Duodenal mucosa (tissue), 2 donors: ENCODE measurements at regions not wholly inside any gene's neighbourhood (a gene's known extent, or its start where the extent isn't known, plus 50 kb on each side); places are given as distances from the start of the nearest gene placed in this dataset.

ENCODE experiments used
- H3K27ac ChIP-seq: one replicate; pipeline ENCODE4 v1.7.0; 2013; ENCODE audit warnings: low read depth, low read length
- H3K27me3 ChIP-seq, 2 donors: one replicate each; pipeline ENCODE4 v1.7.0; 2013; ENCODE audit warnings: low read length in 2 of 2, control low read depth in 1 of 2; ENCODE audit not compliant: insufficient read depth in 2 of 2, control insufficient read depth in 1 of 2
- H3K36me3 ChIP-seq, 2 donors: one replicate each; pipeline ENCODE4 v1.7.0; 2013; ENCODE audit warnings: low read length in 2 of 2, control low read depth in 1 of 2; ENCODE audit not compliant: insufficient read depth in 2 of 2, control insufficient read depth in 1 of 2
- H3K4me1 ChIP-seq, 2 donors: one replicate each; pipeline ENCODE4 v1.7.0; 2013; ENCODE audit warnings: low read length in 2 of 2, control low read depth in 1 of 2; ENCODE audit not compliant: insufficient read depth in 2 of 2, control insufficient read depth in 1 of 2
- H3K4me3 ChIP-seq, 2 donors: one replicate each; pipeline ENCODE4 v1.7.0; 2013; ENCODE audit warnings: low read length in 2 of 2, low read depth in 1 of 2
- H3K9ac ChIP-seq, 2 donors: one replicate each; pipeline ENCODE4 v1.7.0; 2013; ENCODE audit warnings: low read length in 2 of 2, low read depth in 1 of 2
- H3K9me3 ChIP-seq, 2 donors: one replicate each; pipeline ENCODE4 v1.7.0; 2013; ENCODE audit warnings: low read length in 2 of 2, control low read depth in 1 of 2; ENCODE audit not compliant: control insufficient read depth in 1 of 2

- H3K27ac ChIP-seq = no peak overlapping the region
- no peak overlapping the region for H3K9ac ChIP-seq
Measured at GRCh38 chr10:88092973-88093372, 229.5 kb downstream of the PTEN start.

GRCh38 chr10:88094795-88095194 is 231.4 kb downstream of the PTEN start:
- Histone ChIP-seq H3K4me3 (no peak overlapping the region), H3K4me1 (peaks cover 3% of the 10 kb centered on the region in 2 donors), H3K9ac (no peak overlapping the region), H3K27ac (no peak overlapping the region), H3K36me3 (no peaks in the 10 kb centered on the region), H3K9me3 (no peaks in the 10 kb centered on the region), H3K27me3 (no peaks in the 10 kb centered on the region)

More at GRCh38 chr10:88092973-88093372, 229.5 kb downstream of the PTEN start:
- H3K27me3 ChIP-seq = no peaks in the 10 kb centered on the region
- peaks cover 3% of the 10 kb centered on the region in 2 donors for H3K4me1 ChIP-seq
- no peak overlapping the region for H3K4me3 ChIP-seq
- H3K36me3 ChIP-seq = no peaks in the 10 kb centered on the region
- H3K9me3 ChIP-seq = no peaks in the 10 kb centered on the region

- Histone ChIP-seq H3K27me3 (no peaks in the 10 kb centered on the region), H3K36me3 (no peaks in the 10 kb centered on the region), H3K27ac (no peak overlapping the region), H3K4me3 (no peak overlapping the region), H3K9me3 (no peaks in the 10 kb centered on the region), H3K4me1 (peaks cover 3% of the 10 kb centered on the region in 2 donors), H3K9ac (no peak overlapping the region)
Measured at GRCh38 chr10:88095223-88095721, 231.8 kb downstream of the PTEN start.

DNA sequence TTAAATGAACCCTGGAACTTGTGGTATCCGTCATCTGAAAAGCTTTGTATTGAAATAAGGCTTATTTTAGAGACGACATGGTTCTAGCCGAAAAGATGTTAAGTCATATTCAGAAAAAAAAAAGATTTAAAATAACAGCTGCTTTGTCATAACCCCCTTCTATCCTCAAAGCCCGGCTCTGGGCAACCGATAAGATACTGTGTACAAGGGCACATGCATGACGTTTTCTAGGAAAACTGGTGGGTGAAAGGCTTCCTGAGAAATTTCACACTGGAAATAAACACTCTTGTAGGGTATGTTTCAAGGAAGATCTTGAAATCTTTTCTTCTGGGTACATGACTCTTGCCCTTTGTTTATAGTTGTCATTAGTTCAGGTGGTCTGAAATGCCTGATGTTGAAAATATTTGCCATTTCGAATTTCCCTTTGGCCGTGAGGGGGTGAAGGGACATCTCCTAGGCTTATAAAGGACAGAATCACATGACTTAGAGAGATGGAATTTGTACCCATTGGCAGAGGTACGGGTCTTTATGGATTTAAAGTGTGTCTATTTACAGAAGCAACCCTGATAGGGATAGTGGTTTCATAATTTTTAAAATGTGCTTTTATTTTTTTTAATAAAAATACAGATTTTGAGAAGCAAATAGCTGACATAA is 232.5 kb downstream of the PTEN start:
- no peak overlapping the region for H3K27ac ChIP-seq

GRCh38 chr10:88097092-88097516 is 233.7 kb downstream of the PTEN start:
- no peak overlapping the region for H3K4me3 ChIP-seq
- H3K36me3 ChIP-seq = no peaks in the 10 kb centered on the region
- no peak overlapping the region for H3K27ac ChIP-seq
- no peaks in the 10 kb centered on the region for H3K9me3 ChIP-seq
- H3K9ac ChIP-seq = no peak overlapping the region
- no peaks in the 10 kb centered on the region for H3K27me3 ChIP-seq
- H3K4me1 ChIP-seq = peaks cover 0 to 3% of the 10 kb centered on the region in 2 donors

More for the DNA sequence above, 232.5 kb downstream of the PTEN start:
- Histone ChIP-seq H3K9ac (no peak overlapping the region), H3K4me3 (no peak overlapping the region), H3K36me3 (no peaks in the 10 kb centered on the region), H3K4me1 (peaks cover 3% of the 10 kb centered on the region in 2 donors), H3K27me3 (no peaks in the 10 kb centered on the region), H3K9me3 (no peaks in the 10 kb centered on the region)

DNA sequence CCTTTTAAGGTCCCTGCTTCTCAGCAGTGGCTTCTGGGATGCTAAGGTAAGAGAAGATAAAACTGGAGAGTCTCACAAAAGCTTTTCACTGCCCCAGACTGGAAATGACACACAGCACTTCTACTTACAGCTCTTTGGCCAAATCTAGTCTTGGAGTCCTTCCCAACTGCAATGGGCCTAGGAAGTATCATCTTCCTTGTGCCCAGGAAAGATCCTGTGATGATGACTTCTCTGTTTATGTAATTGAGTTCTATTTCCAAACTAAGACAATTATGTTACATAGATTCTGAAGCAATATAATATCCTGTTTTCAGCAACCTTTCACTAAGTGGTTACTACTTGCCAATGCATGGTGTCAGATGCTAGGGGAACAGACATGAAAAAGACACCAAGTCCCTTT is 234.1 kb downstream of the PTEN start:
- H3K27ac ChIP-seq = no peak overlapping the region
- H3K4me1 ChIP-seq = peaks cover 0 to 3% of the 10 kb centered on the region in 2 donors
- H3K36me3 ChIP-seq = no peaks in the 10 kb centered on the region

GRCh38 chr10:88100281-88100680 is 236.9 kb downstream of the PTEN start:
- H3K36me3 ChIP-seq = no peaks in the 10 kb centered on the region
- H3K4me3 ChIP-seq = no peak overlapping the region
- H3K4me1 ChIP-seq = peaks cover 0 to 3% of the 10 kb centered on the region in 2 donors
- no peak overlapping the region for H3K27ac ChIP-seq
- no peaks in the 10 kb centered on the region for H3K27me3 ChIP-seq
- no peak overlapping the region for H3K9ac ChIP-seq
- no peaks in the 10 kb centered on the region for H3K9me3 ChIP-seq

More for the DNA sequence above, 234.1 kb downstream of the PTEN start:
- Histone ChIP-seq H3K4me3 (no peak overlapping the region), H3K9ac (no peak overlapping the region), H3K9me3 (no peaks in the 10 kb centered on the region), H3K27me3 (no peaks in the 10 kb centered on the region)

DNA sequence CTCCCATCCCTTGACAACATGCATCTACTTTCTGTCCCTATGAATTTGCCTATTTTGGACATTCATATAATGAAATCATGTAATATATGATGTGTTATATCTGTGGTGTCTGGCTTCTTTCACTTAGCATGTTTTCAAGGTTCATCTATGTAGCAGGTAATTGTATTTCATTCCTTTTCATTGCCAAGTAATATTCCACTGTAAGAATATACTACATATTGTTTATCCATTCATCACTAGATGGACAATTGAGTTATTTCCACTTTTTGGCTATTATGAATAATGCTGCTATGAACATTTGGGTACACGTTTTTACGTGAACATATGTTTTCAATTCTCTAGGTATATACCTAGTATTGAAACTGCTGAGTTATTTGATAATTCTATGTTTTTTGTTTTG is 238.2 kb downstream of the PTEN start:
- no peaks in the 10 kb centered on the region for H3K9me3 ChIP-seq

GRCh38 chr10:88103576-88103975 is 240.2 kb downstream of the PTEN start:
- Histone ChIP-seq H3K9me3 (no peaks in the 10 kb centered on the region), H3K36me3 (no peaks in the 10 kb centered on the region), H3K27me3 (no peaks in the 10 kb centered on the region), H3K27ac (no peak overlapping the region), H3K4me1 (peaks cover 0 to 4% of the 10 kb centered on the region in 2 donors), H3K4me3 (no peak overlapping the region), H3K9ac (no peak overlapping the region)

More for the DNA sequence above, 238.2 kb downstream of the PTEN start:
- H3K4me3 ChIP-seq = no peak overlapping the region
- H3K36me3 ChIP-seq = no peaks in the 10 kb centered on the region
- H3K27me3 ChIP-seq = no peaks in the 10 kb centered on the region
- H3K27ac ChIP-seq = no peak overlapping the region
- H3K9ac ChIP-seq = no peak overlapping the region
- H3K4me1 ChIP-seq = no peaks in the 10 kb centered on the region

- H3K4me3 ChIP-seq = no peak overlapping the region
- H3K27me3 ChIP-seq = no peaks in the 10 kb centered on the region
- no peak overlapping the region for H3K9ac ChIP-seq
- no peaks in the 10 kb centered on the region for H3K36me3 ChIP-seq
- H3K4me1 ChIP-seq = peaks cover 0 to 4% of the 10 kb centered on the region in 2 donors
- H3K9me3 ChIP-seq = no peaks in the 10 kb centered on the region
- no peak overlapping the region for H3K27ac ChIP-seq
Measured at GRCh38 chr10:88104223-88104622, 240.8 kb downstream of the PTEN start.
